IMR-90 (cell line): ENCODE measurements at regions not wholly inside any gene's neighbourhood (a gene's known extent, or its start where the extent isn't known, plus 50 kb on each side); places are given as distances from the start of the nearest gene placed in this dataset.

ENCODE experiments used
- ATAC-seq: fragments of 200-7000 bp; cut with Tn5 transposase; 2 replicates; pipeline ENCODE4 v1.9.1; 2020; ENCODE audit warnings: low read depth, mild to moderate bottlenecking, moderate library complexity
- BruUV-seq: library from RNA; stranded (reverse); fragments of 400-500 nt; replicated peaks from 2 replicates; lab custom pipeline; 2021; lab: Mats Ljungman, UMichigan
- CTCF ChIA-PET: fragments of 300-600 bp; formaldehyde crosslinking; extraction: SDS; loops from one replicate; lab custom pipeline; 2021; ENCODE audit warnings: antibody characterized with exemption; lab: Yijun Ruan, JAX
- POLR2A ChIA-PET: fragments of 300-600 bp; sonication (Branson Sonifier 250); formaldehyde crosslinking; loops from one replicate; lab custom pipeline; 2022; ENCODE audit warnings: antibody characterized with exemption; ENCODE audit not compliant: unreplicated experiment; lab: Charles Lee
- DNase-seq: peaks from one replicate; pipeline ENCODE4 v3.0.0; 2013
- H2AFZ ChIP-seq: replicated peaks from 2 replicates; pipeline ENCODE3; 2013; ENCODE audit warnings: low read length, mild to moderate bottlenecking; ENCODE audit not compliant: poor library complexity
- H2AK5ac ChIP-seq: 2 replicates; pipeline ENCODE4 v1.6.1; 2013; ENCODE audit warnings: low read depth, low read length, inconsistent platforms
- H2AK9ac ChIP-seq: replicated peaks from 2 replicates; pipeline ENCODE3; 2013; ENCODE audit warnings: mild to moderate bottlenecking, low read depth, low read length, moderate library complexity; ENCODE audit not compliant: poor library complexity
- H2BK120ac ChIP-seq: 2 replicates; pipeline ENCODE4 v1.6.1; 2013; ENCODE audit warnings: low read depth, low read length, inconsistent platforms
- H2BK15ac ChIP-seq: 3 replicates; pipeline ENCODE4 v1.6.1; 2013; ENCODE audit warnings: low read depth, low read length, inconsistent platforms
- H2BK20ac ChIP-seq: 2 replicates; pipeline ENCODE4 v1.6.1; 2013; ENCODE audit warnings: low read depth, mild to moderate bottlenecking, inconsistent platforms, low read length, moderate library complexity
- H2BK5ac ChIP-seq: 2 replicates; pipeline ENCODE4 v1.6.1; 2013; ENCODE audit warnings: mild to moderate bottlenecking, low read depth, low read length, inconsistent platforms; ENCODE audit not compliant: poor library complexity, severe bottlenecking
- H3K14ac ChIP-seq: replicated peaks from 2 replicates; pipeline ENCODE4 v1.6.1; 2013; ENCODE audit warnings: low read depth, low read length, inconsistent platforms
- H3K18ac ChIP-seq: 2 replicates; pipeline ENCODE4 v1.6.1; 2013; ENCODE audit warnings: low read depth, low read length, control low read depth
- H3K23ac ChIP-seq: 2 replicates; pipeline ENCODE4 v1.6.1; 2013; ENCODE audit warnings: low read depth, low read length, inconsistent platforms
- H3K27ac ChIP-seq: 2 replicates; pipeline ENCODE4 v1.5.1; 2013; ENCODE audit warnings: mild to moderate bottlenecking, control low read depth, low read length; ENCODE audit not compliant: insufficient read depth
- H3K27me3 ChIP-seq: 2 replicates; pipeline ENCODE4 v1.6.1; 2013; ENCODE audit warnings: low read length; ENCODE audit not compliant: control insufficient read depth, insufficient read depth
- H3K36me3 ChIP-seq: 2 replicates; pipeline ENCODE4 v1.6.1; 2013; ENCODE audit warnings: low read length, mixed read lengths; ENCODE audit not compliant: control insufficient read depth, insufficient read depth
- H3K4ac ChIP-seq: 2 replicates; pipeline ENCODE4 v1.6.1; 2013; ENCODE audit warnings: low read depth, low read length, inconsistent platforms
- H3K4me1 ChIP-seq: 2 replicates; pipeline ENCODE4 v1.6.1; 2013; ENCODE audit warnings: low read length, mixed read lengths; ENCODE audit not compliant: control insufficient read depth, insufficient read depth
- H3K4me2 ChIP-seq: 2 replicates; pipeline ENCODE4 v1.6.1; 2013; ENCODE audit warnings: low read depth, mild to moderate bottlenecking, control low read depth, low read length, moderate library complexity
- H3K4me3 ChIP-seq: 2 replicates; pipeline ENCODE4 v1.5.1; 2013; ENCODE audit warnings: low read depth, mild to moderate bottlenecking, control low read depth, low read length, moderate library complexity; ENCODE audit not compliant: insufficient read depth
- H3K56ac ChIP-seq: 2 replicates; pipeline ENCODE4 v1.6.1; 2013; ENCODE audit warnings: low read length, inconsistent platforms; ENCODE audit not compliant: insufficient read depth; ENCODE audit errors: extremely low read depth
- H3K79me1 ChIP-seq, 2 experiments: 2 replicates each; pipeline ENCODE4 v1.6.1; 2013; ENCODE audit warnings: low read length in 2 of 2, inconsistent platforms in 1 of 2, low read depth in 1 of 2
- H3K9ac ChIP-seq: 2 replicates; pipeline ENCODE4 v1.6.1; 2013; ENCODE audit warnings: low read depth, low read length, control low read depth
- H3K9me1 ChIP-seq: 2 replicates; pipeline ENCODE4 v1.6.1; 2013; ENCODE audit warnings: low read length, inconsistent platforms; ENCODE audit not compliant: insufficient read depth
- H3K9me3 ChIP-seq: 2 replicates; pipeline ENCODE4 v1.6.1; 2013; ENCODE audit warnings: low read length; ENCODE audit not compliant: control insufficient read depth, insufficient read depth
- H4K20me1 ChIP-seq: 2 replicates; pipeline ENCODE4 v1.6.1; 2013; ENCODE audit warnings: low read length, inconsistent platforms; ENCODE audit not compliant: insufficient read depth
- H4K5ac ChIP-seq: 2 replicates; pipeline ENCODE4 v1.6.1; 2013; ENCODE audit warnings: mild to moderate bottlenecking, low read depth, low read length, control low read depth
- H4K8ac ChIP-seq, 2 experiments: 2 replicates each; pipeline ENCODE4 v1.6.1; 2013; ENCODE audit warnings: low read depth in 2 of 2, low read length in 2 of 2, control low read depth in 1 of 2, inconsistent platforms in 1 of 2
- H4K91ac ChIP-seq: 2 replicates; pipeline ENCODE4 v1.6.1; 2013; ENCODE audit warnings: low read depth, low read length, inconsistent platforms; ENCODE audit not compliant: insufficient read depth
- FOS ChIP-seq: fragments of 150-350 bp; IDR thresholded peaks from 2 replicates; pipeline ENCODE4 v1.6.1; 2016; ENCODE audit warnings: low read depth, low read length
- MAFK ChIP-seq: IDR thresholded peaks from 2 replicates; pipeline ENCODE4 v1.6.1; 2012; ENCODE audit warnings: low read depth, low read length, improper control_type of control experiment
- SMC3 ChIP-seq: fragments of 150-350 bp; IDR thresholded peaks from 2 replicates; pipeline ENCODE4 v1.6.1; 2016; ENCODE audit warnings: low read depth, mild to moderate bottlenecking, antibody characterized with exemption, low read length, moderate library complexity
- WGBS, 2 experiments: methylation state at CpG; one replicate each; pipeline versions ENCODE4 v1.1.5 to v1.1.7; 2013; ENCODE audit warnings: missing lambda C conversion rate in 2 of 2; ENCODE audit not compliant: insufficient read length in 1 of 2; ENCODE audit errors: extremely low coverage in 2 of 2; 5-methylcytosine and 5-hydroxymethylcytosine counted together
- dilution Hi-C: fragments of 300-500 bp; cut with HindIII; formaldehyde crosslinking; loops from one replicate; pipeline ENCODE4 v1.14.3; 2018; ENCODE audit warnings: low sequenced_read_pairs; ENCODE audit not compliant: unreplicated experiment
- in situ Hi-C: fragments of 300-500 bp; cut with MboI; formaldehyde crosslinking; loops from 3 replicates; pipeline ENCODE4 v1.14.3; 2019; ENCODE audit warnings: low sequenced_read_pairs, inconsistent platforms, mixed read lengths
- intact Hi-C: fragments of 100-400 bp; cut with micrococcal nuclease; formaldehyde crosslinking; loops from 2 replicates; pipeline ENCODE4 v1.10.0; 2022

GRCh38 chr11:15745266-15745665 is 611.1 kb downstream of the SOX6 start:
- Histone ChIP-seq H3K18ac (peak overlapping the region; percentile 1; the same call in 1 of the 2 replicates), H2BK20ac (peak overlapping the region; percentile 83; the same call in 1 of the 2 replicates), H4K20me1 (no peaks in the 10 kb centered on the region), H3K79me1 (no peaks in the 10 kb centered on the region), H4K8ac (0 out of 4 replicates have a peak overlapping the region, but pooled peaks of 1 of the 2 experiments have one; percentile 5), H3K56ac (no peak overlapping the region), H3K9me3 (no peaks in the 10 kb centered on the region), H2AK5ac (peak overlapping the region; percentile 37; the same call in 1 of the 2 replicates), H3K36me3 (no peaks in the 10 kb centered on the region), H2BK120ac (peak overlapping the region; percentile 72), H3K23ac (peak overlapping the region; percentile 52; the same call in 1 of the 2 replicates), H2BK15ac (peak overlapping the region; percentile 30; the same call in 1 of the 3 replicates), H3K9ac (no peak overlapping the region), H3K4me3 (no peak overlapping the region), H2AFZ (peak overlapping the region; percentile 35), H2BK5ac (no peak overlapping the region), H3K27me3 (no peaks in the 10 kb centered on the region), H3K4me2 (no peak overlapping the region), H4K91ac (peak overlapping the region; percentile 37; the same call in 1 of the 2 replicates), H2AK9ac (no peak overlapping the region), H3K9me1 (peaks cover 20% of the 10 kb centered on the region), H4K5ac (no peak overlapping the region), H3K4ac (peak overlapping the region; percentile 76), H3K14ac (peak overlapping the region; percentile 55), H3K4me1 (peaks cover 19% of the 10 kb centered on the region), H3K27ac (no peak overlapping the region)
- no peak for ATAC-seq
- in situ Hi-C loops (no loop called here), dilution Hi-C loops (no loop called here), intact Hi-C loops (no loop called here)
- 0 out of 2 replicates have a peak, but pooled peaks have one; percentile 11 for TF ChIP-seq FOS
- TF ChIP-seq MAFK = no peak
- TF ChIP-seq SMC3 = no peak
- BruUV-seq = no TSS peak
- WGBS, 2 experiments = no CpG with 5 or more reads among the region's 2 CpGs
- ChIA-PET CTCF (no interaction called here), POLR2A (no interaction called here)
- DNase-seq = peak; percentile 50
